Cerebellar nuclear complex (tissue), 1 donor: ENCODE measurements at regions not wholly inside any gene's neighbourhood (a gene's known extent, or its start where the extent isn't known, plus 50 kb on each side); places are given as distances from the start of the nearest gene placed in this dataset.
"Not testable (repeated sequence)": the region's sequence is repeated elsewhere in the genome, so short reads cannot be mapped to it uniquely, and the experiment has no call there.

Experiments used
- DNase-seq, 2 experiments: peaks; one replicate each; lab custom pipeline; 2025; lab: John Stamatoyannopoulos, UW

DNA sequence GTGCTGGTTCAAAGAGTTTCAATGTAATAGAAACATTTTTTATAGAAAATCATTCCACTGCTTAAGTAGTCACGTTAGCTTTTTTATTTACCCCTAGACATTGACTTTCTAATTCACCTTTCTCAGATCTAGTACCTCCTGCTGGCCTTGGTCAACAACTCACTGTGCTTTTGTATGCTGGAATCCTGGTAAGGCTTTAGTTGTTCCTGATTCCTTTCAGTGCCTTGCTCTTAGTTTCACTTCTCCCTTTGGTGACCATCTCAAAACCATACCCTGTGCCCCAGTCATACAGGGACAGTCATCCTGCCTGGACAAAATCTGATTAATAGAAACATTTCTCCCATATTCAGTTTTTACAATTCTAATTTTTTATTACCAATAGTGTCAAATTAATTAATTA is 130.2 kb downstream of the GPR37 start:
- no peak for DNase-seq

GRCh38 chr7:124633740-124634139 is 131.9 kb downstream of the GPR37 start:
- no peak for DNase-seq

DNA sequence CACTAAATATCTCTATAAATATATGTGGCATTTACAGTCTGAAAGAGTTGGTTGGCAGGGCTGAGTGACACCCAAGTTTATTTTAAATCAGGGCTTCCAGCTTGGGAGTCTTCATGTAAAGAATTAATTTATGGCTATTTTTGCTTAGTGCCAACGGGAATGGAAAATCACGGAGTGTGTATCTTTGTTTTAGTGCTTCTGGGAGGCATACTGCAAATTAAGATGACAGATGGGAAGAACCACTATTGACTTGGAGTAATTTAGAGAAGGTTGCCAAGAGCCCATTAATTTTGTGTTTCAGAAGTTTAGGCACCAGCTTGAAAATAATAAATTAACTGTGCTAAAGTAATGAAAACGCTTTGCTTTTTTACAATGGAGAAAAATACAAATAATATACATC is 135.2 kb downstream of the GPR37 start:
- no peak for DNase-seq

GRCh38 chr7:124618871-124619270 is 146.7 kb downstream of the GPR37 start:
- DNase-seq, result no peak

DNA sequence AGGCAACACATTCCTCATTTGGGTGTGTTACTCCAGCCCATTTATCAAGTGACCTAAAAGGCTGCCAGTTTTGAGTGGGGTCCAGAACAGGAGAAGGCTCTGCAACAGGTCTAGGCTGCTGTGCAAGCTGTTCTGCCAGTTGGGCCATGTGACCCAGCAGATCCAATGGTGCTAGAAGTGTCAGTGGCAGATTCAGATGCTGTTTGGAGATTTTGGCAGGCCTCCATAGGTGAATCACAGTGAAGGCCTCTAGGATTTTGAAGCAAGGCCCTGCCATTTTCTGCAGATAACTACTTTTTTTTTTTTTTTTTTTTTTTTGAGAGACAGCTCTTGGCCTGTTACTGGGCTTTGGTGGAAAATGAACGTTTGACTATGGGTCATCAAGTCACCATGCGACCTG is 147.5 kb downstream of the GPR37 start:
- DNase-seq, result not testable (repeated sequence)

- DNase-seq, result no peak
These were observed 162.5 kb downstream of the GPR37 start for GRCh38 chr7:124603066-124603465.

- DNase-seq, result no peak
These were observed 168.1 kb downstream of the GPR37 start for GRCh38 chr7:124597509-124597908.

GRCh38 chr7:124596881-124597280 is 168.7 kb downstream of the GPR37 start:
- no peak for DNase-seq

GRCh38 chr7:124590814-124591213 is 174.8 kb downstream of the GPR37 start:
- no peak for DNase-seq

DNA sequence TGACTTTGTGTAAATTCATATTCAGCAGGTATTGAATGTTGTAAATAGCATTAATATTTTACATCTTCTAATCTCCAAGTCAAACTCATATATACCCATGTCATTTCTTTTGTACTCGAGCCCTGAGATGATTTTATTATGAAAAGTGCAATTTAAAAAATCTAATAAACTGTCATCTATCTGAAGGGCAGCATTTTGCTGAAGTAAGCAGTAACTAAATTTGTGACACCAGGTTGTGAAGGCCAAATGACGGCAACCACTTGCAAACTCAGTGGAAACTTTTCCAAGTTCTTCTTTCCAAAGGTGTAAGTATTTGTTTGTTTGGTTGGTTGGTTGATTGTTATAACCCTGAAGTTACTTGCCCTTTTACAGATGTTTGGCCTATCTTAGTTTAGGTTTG is 188.3 kb downstream of the GPR37 start:
- DNase-seq, result no peak

- no peak for DNase-seq
These were observed 190.4 kb downstream of the GPR37 start for GRCh38 chr7:124575176-124575575.

- DNase-seq, result no peak
These were observed 195.0 kb downstream of the GPR37 start for GRCh38 chr7:124570558-124570957.

DNA sequence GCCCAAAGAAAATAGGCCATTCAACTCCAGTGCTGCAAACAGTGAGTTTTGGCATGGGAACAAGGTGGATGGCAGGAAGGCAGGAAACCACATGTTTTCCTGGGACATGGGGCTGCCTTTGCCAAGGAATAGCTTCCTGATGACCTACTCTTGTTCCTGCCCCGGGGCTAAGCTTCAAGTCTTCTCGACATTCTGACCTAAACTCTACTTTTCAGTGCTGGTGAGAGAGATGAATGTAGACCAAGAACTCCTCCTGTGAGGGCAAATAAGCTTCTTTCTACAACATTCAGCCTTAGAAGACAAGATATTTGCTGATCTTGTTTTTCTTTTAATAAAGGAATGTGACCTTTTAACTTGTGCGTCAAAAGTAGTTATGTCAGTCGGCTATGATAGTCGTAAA is 199.0 kb downstream of the GPR37 start:
- no peak for DNase-seq

DNA sequence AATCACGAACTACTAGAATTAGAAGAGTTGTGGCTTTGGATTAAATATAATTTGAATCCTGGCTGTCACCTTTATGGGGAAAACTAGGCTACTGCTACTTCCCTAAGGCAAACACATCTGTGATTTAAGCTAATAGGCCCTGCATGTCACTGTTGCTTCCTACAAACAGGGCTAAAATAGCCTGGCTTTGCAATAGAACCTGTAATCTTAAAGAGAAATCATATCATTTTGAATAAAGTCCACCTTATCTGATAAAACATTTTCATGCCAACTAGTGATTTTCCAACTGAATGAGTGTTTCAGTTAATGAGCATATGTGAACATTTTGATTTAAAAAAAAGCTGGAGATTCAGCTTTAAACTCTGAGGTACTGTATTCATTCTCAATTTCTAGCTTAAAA is 208.0 kb downstream of the GPR37 start:
- no peak for DNase-seq

DNA sequence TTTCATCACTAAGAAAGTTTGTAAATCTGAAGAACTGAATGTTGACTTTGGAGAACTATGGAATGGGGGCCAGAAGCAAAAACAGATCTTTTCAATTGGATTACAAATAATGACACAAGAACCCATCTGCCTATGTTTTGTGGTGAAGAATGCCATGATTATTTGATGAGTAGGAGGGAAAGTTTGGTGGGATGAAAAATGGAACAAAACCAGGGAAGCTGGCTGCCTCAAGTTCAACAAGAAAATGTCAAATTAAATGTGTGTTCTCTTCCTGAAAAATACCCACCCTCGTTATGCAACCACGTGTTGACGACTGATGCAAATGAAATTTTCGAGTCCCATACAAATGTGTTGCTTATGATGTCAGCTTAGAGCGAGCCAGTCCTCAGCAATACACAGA is 208.5 kb downstream of the GPR37 start:
- DNase-seq, result no peak

GRCh38 chr7:124553502-124553901 is 212.1 kb downstream of the GPR37 start:
- DNase-seq, result no peak

- DNase-seq, result no peak
These were observed 213.4 kb downstream of the GPR37 start for GRCh38 chr7:124552217-124552616.

DNA sequence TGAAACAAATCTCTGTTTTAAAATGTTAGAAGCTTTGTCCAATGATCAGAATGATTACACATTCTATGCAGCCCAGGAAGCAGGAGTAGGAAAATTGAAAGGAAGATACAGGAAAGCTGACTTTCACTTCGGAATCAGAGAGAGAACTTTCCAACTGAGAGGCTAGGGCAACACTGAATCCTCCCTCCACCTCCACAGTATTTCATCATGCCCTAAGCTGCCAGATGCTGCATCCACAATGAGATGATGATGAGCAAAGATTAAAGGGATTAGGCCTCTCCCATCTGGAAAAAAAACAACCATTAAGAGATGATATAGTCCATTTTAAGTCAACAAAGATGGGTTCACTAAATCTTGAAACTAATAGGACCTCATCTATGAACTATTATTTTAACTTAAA is 215.6 kb downstream of the GPR37 start:
- no peak for DNase-seq

DNA sequence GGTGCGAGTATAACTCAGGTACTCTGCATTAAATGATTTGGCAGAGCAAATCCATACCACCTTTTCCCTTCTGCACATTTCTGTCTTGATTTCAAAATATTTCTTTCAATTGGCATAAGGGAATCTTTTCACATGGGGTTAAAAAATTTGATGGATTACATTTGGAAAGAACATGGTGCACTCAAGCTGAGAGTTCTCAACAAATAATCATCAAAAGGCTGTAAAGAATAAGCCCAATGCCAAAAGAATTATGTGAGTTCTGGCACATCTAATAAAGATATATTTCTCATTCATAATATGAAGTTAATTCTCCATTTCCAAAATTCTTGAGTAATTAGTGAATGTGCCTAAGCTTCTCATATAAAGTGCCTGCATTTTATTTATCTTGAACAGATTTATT is 223.1 kb downstream of the GPR37 start:
- DNase-seq, result no peak

DNA sequence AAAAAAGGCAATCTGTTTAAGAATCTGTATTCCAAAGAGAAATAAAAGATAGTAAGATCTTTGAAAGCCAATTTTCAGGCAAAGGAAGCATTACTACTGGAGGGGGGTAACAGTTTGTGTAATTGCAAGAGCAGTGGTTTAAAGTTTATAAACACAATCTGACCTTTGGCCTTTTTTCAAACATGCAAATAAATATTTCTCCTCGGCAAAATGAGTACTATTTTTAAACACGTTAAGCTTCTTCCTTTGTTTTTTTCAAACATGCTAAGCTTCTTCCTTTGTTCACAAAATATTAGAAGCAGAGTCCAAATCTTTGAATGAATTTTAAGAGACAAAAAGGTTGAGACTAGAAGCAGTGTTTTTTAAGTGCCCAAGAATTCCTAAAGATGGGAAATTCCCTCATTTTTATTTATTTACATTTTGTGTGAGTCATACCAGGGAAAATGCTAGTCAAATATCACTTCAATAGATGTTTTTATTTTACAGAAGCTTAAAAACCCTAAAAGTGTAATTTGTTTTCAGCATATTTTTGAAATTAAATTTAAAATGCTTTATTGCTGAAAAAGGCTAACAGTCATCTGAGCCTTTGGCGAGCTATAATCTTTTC is 229.3 kb downstream of the GPR37 start:
- no peak for DNase-seq

- no peak for DNase-seq
These were observed 233.4 kb downstream of the GPR37 start for GRCh38 chr7:124532166-124532565.

DNA sequence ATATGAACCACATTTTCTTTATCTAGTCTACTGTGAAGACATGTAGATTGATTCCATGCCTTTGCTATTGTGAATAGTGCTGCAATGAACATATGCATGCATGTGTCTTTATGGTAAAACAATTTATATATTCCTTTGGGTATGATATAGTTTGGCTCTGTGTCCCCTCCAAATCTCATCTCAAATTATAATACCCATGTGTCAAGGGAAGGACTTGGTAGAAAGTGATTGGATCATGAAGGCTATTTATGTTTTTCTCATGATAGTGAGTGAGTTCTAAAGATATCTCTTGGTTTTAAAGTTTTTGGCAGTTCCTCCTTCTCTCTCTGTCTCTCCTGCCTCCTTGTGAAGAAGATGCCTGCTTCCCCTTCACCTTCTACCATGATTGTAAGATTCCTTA is 248.7 kb downstream of the GPR37 start:
- DNase-seq, result no peak

GRCh38 chr7:124515106-124515830 is 250.3 kb downstream of the GPR37 start:
- no peak for DNase-seq

DNA sequence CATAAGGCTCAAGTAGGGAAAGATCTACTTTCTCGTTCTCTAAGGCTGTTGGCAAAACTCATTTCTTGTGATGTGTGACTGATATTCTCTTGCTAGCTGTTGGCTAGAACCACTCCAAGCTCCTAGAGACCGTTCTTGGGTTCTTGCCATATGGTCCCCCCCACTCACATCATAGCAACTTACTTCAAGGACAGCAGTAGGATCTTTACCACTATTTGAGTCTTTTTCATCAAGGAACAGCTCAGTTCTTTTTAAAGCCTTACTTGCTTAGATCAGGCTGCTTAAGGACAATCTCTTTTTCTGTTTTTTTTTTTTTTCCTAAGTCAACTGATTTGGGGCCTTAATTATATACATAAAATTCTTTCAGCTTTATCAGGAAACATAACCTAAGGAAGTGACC is 251.1 kb downstream of the GPR37 start:
- no peak for DNase-seq
